Thoracic aorta (tissue), 2 donors: ENCODE measurements at regions not wholly inside any gene's neighbourhood (a gene's known extent, or its start where the extent isn't known, plus 50 kb on each side); places are given as distances from the start of the nearest gene placed in this dataset.

ENCODE experiments used
- ATAC-seq: fragments of 150-250 bp; one replicate; pipeline ENCODE4 v1.8.0; 2017; ENCODE audit warnings: low read depth; ENCODE audit not compliant: insufficient number of reproducible peaks, low FRiP score
- DNase-seq: peaks from one replicate; pipeline ENCODE4 v3.0.0-alpha.2; 2020; ENCODE audit warnings: low spot score
- H3K27ac ChIP-seq, 2 donors: fragments of 200-600 bp; sonication (generic); 1 replicate in 1 of 2; 2 replicates in 1 of 2; pipeline ENCODE4 v1.5.1; 2016; ENCODE audit warnings: mild to moderate bottlenecking in 2 of 2, moderate library complexity in 2 of 2
- H3K27me3 ChIP-seq: fragments of 200-600 bp; sonication (generic); replicated peaks from 2 replicates; pipeline ENCODE4 v1.6.0; 2016; ENCODE audit warnings: mild to moderate bottlenecking; ENCODE audit not compliant: insufficient read depth
- H3K36me3 ChIP-seq: fragments of 200-600 bp; sonication (generic); one replicate; pipeline ENCODE4 v1.5.1; 2016
- H3K4me1 ChIP-seq, 2 donors: fragments of 200-600 bp; sonication (generic); 1 replicate in 1 of 2; 2 replicates in 1 of 2; pipeline versions ENCODE4 v1.5.1 to v1.6.0; 2016; ENCODE audit warnings: low read depth in 2 of 2, mild to moderate bottlenecking in 1 of 2; ENCODE audit not compliant: control insufficient read depth in 1 of 2
- H3K4me3 ChIP-seq: fragments of 200-600 bp; sonication (generic); 2 replicates; pipeline ENCODE4 v1.5.1; 2016; ENCODE audit warnings: mild to moderate bottlenecking
- H3K9me3 ChIP-seq: fragments of 200-600 bp; sonication (generic); 2 replicates; pipeline ENCODE4 v1.5.1; 2016
- TF ChIP-seq, protein P1 (sequence below): fragments of 200-600 bp; sonication (generic); IDR thresholded peaks from one replicate; pipeline ENCODE4 v1.5.1; 2019; ENCODE audit warnings: antibody characterized with exemption

DNA sequence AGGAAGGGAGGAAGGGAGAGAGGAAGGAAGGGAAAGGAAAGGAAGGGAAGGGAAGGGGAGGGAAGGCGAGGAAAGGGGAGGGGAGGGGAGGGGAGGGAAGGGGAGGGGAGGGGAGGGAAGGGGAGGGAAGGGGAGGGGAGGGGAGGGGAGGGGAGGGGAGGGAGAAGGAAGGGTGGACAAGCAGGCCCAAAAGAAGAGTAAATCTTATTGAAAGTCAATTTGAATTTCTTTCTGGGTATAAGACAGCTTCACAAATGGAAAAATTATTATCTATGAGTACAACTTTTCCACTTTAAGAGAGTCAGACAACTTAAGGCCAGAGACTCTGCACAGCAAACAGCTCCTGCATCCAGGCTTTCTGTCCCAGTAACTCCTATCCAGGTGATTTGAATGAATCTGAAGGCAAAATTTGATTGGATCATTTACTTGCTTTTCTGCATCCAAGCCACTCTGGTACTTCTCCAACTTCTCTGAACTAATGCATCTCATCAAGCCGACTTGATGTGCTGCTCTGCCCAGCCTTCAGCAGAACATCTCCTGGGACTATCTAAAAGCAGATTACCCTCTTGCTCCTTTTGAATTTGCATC, 363.4 kb upstream of the KIF2A start:
- H3K9me3 ChIP-seq: no peaks in the 10 kb centered on the region
- no peaks in the 10 kb centered on the region for H3K4me1 ChIP-seq
- H3K4me3 ChIP-seq: no peak overlapping the region
- H3K36me3 ChIP-seq: no peaks in the 10 kb centered on the region
- TF ChIP-seq, protein P1, sequence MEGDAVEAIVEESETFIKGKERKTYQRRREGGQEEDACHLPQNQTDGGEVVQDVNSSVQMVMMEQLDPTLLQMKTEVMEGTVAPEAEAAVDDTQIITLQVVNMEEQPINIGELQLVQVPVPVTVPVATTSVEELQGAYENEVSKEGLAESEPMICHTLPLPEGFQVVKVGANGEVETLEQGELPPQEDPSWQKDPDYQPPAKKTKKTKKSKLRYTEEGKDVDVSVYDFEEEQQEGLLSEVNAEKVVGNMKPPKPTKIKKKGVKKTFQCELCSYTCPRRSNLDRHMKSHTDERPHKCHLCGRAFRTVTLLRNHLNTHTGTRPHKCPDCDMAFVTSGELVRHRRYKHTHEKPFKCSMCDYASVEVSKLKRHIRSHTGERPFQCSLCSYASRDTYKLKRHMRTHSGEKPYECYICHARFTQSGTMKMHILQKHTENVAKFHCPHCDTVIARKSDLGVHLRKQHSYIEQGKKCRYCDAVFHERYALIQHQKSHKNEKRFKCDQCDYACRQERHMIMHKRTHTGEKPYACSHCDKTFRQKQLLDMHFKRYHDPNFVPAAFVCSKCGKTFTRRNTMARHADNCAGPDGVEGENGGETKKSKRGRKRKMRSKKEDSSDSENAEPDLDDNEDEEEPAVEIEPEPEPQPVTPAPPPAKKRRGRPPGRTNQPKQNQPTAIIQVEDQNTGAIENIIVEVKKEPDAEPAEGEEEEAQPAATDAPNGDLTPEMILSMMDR: no peak
- DNase-seq: no peak
- no peak overlapping the region for H3K27ac ChIP-seq
- ATAC-seq: no peak
- no peaks in the 10 kb centered on the region for H3K27me3 ChIP-seq

DNA sequence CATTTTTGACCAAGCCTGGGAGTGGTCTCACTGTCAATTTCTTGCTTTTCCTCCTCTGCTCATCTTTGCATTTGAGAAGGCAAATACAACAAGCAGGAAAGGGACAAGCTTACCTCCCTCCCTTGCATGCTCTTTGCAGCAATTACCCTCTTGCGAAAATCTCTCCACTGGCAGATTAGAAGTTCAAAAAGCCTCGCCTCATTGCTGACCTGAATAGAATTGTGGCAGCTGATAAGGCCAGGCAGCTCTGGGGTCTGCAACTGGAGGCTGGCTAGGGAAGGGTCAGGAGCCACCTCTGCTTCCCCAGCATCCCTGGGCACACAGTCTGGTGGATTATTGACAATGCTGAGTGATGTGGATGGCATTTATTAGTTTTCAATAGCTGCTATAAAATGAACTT, 362.3 kb upstream of the KIF2A start:
- Histone ChIP-seq H3K4me1 (no peaks in the 10 kb centered on the region), H3K27ac (no peak overlapping the region), H3K36me3 (no peaks in the 10 kb centered on the region), H3K27me3 (no peaks in the 10 kb centered on the region), H3K4me3 (no peak overlapping the region), H3K9me3 (no peaks in the 10 kb centered on the region)
- DNase-seq (no peak), ATAC-seq (no peak)
- TF ChIP-seq, protein P1: no peak

DNA sequence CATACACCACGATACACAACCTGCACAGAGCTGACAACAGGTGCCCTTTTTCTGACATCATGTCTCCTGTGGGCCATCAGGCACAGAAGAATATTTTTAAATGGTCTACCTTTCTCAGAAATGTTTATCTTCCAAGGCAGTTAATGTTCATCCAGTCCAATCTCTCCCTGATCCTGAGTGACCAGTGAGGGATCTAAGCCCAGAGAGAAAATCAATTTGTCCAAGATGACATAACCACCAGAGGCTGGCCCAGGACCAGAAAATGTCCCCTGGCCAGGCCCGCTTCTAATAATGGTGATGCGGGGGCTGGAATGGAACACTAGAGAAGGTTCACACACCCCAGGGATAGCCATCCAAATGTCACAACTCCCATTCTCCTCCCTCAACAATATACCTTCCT, 357.9 kb upstream of the KIF2A start:
- DNase-seq (no peak), ATAC-seq (no peak)
- H3K27me3 ChIP-seq: no peaks in the 10 kb centered on the region
- H3K4me3 ChIP-seq: no peak overlapping the region
- H3K9me3 ChIP-seq: no peaks in the 10 kb centered on the region
- no peak overlapping the region for H3K27ac ChIP-seq
- H3K36me3 ChIP-seq: no peaks in the 10 kb centered on the region
- TF ChIP-seq, protein P1: no peak
- no peaks in the 10 kb centered on the region for H3K4me1 ChIP-seq

DNA sequence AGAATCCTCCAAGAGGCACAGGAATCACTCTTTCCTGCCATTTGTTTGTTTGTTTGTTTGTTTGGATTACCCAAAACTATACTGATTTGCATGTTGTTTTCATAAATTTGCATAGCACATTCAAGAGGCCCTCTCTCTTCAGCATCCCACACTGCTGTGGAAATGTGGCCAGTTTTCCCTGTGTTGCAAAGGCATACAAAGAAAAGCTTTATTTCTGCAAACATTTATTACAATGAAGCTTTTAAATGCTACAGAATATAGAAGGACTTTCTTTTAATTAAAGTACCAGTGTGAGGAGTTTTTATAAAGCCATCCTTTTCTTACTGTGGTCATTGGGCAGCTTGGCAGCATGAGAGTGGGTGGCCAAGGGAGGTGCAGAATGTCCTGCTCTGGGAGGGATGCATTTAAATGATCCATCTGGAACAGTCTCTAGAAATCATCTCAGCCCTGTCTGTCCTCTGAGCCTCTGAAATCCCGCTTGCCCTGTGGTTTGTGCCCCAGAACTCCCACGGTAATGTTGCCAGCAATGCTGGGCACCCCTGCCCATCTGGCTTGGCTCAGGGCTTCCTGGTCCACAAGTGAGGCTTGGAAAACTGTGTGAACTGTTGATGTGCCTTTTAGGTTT, 356.8 kb upstream of the KIF2A start:
- no peak overlapping the region for H3K27ac ChIP-seq

DNA sequence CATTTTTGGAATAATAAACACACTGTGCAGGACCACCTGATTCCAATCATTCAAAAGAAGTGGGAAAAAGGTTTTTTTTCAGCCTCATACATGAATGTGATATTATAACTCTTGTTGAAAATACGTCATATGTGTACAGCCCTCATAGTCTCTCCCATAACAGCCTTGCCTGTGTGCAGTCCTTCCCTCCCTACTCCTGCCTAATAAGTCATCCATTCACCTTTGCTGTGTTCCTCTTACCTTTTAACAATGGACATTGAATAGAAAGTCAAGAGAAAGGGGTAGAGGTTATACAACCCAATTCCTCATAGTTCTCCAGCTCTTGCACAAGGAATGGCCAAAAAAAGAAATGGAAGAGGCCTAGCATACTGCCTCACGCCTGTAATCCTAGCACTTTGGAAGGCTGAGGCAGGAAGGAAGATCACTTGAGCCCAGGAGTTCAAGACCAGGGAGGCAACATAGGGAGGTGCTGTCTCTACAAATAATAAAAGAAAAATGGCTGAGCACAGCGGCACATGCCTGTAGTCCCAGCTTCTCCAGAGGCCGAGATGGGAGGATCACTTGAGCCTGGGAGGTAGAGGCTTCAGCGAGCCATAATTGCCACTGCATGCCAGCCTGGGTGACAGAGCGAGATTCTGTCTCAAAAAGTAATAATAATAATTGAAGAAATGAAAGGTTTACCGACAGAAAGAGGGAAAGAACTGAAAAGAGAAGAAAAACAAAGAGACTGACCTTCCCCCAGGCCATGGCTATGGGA, 356.1 kb upstream of the KIF2A start:
- Histone ChIP-seq H3K27ac (no peak overlapping the region), H3K9me3 (no peaks in the 10 kb centered on the region), H3K36me3 (no peaks in the 10 kb centered on the region), H3K4me1 (no peaks in the 10 kb centered on the region), H3K4me3 (no peak overlapping the region), H3K27me3 (no peaks in the 10 kb centered on the region)
- TF ChIP-seq, protein P1: no peak
- DNase-seq: no peak
- no peak for ATAC-seq

More for the DNA sequence above, 356.8 kb upstream of the KIF2A start:
- Histone ChIP-seq H3K4me1 (no peaks in the 10 kb centered on the region), H3K27me3 (no peaks in the 10 kb centered on the region), H3K4me3 (no peak overlapping the region), H3K36me3 (no peaks in the 10 kb centered on the region), H3K9me3 (no peaks in the 10 kb centered on the region)
- TF ChIP-seq, protein P1: no peak
- DNase-seq (no peak), ATAC-seq (no peak)
